GM18505 (cell line): ENCODE measurements at regions not wholly inside any gene's neighbourhood (a gene's known extent, or its start where the extent isn't known, plus 50 kb on each side); places are given as distances from the start of the nearest gene placed in this dataset.
"Not testable (repeated sequence)": the region's sequence is repeated elsewhere in the genome, so short reads cannot be mapped to it uniquely, and the experiment has no call there.

ENCODE experiments used
- ATAC-seq: cut with Tn5 transposase; IDR thresholded peaks from one replicate; pipeline ENCODE4 v1.9.1; 2021; ENCODE audit not compliant: unreplicated experiment
- POLR2A ChIP-seq: IDR thresholded peaks from 4 replicates; pipeline ENCODE4 v1.6.1; 2011; ENCODE audit warnings: borderline replicate concordance; ENCODE audit not compliant: insufficient read depth, insufficient read length; ENCODE audit errors: extremely low read depth

- TF ChIP-seq POLR2A: no peak
- no peak for ATAC-seq
Observed at GRCh38 chr9:6123416-6123815, 92.2 kb upstream of the IL33 start.

DNA sequence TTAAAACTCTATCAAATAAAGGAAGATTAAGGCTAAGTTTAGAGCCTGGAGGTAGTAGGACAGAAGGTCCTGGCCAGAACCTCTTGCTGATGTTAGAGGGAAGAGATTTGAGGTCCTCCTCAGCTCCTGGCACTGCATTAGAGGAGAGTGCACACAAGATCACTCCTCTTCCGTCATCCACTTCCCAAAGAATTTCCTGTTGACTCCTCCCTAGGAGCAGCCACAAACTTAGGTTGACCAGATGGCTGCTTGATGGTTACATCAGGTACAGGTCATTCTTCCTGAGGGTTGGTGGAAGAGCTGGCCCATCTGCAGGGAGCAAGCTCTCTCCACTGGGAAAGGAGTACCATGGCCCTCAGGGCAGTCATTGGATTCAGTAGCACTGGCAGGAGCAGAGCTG, 93.9 kb upstream of the IL33 start:
- no peak for TF ChIP-seq POLR2A
- ATAC-seq: no peak

DNA sequence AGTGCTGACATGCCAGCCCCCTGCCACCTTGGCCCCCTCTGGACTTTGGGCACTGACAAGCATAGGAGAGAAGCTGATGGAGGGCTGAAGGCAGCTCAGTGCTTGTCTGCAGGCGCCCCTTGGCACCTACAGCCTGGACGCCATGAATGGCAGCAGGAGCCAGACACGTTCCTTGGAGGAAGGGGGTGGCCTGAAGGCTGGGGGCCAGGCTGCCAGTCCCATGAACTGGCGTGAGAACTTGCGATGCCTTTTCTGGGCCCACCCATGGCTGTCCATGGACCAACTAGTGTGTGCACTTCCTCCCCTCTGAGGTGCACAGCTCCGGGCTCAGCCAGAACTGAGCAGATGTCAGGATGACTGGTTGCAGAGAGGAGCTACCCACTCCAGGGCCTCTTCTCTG, 99.0 kb upstream of the RANBP6 start:
- no peak for ATAC-seq
- no peak for TF ChIP-seq POLR2A

- no peak for ATAC-seq
Observed at GRCh38 chr9:6113819-6114218, 98.4 kb upstream of the RANBP6 start.

GRCh38 chr9:6113312-6113711, 97.9 kb upstream of the RANBP6 start:
- ATAC-seq: no peak
- TF ChIP-seq POLR2A: no peak

More at GRCh38 chr9:6113819-6114218, 98.4 kb upstream of the RANBP6 start:
- TF ChIP-seq POLR2A: no peak

- no peak for TF ChIP-seq POLR2A
- ATAC-seq: no peak
Observed at GRCh38 chr9:6109986-6110385, 94.6 kb upstream of the RANBP6 start.

- no peak for ATAC-seq
- TF ChIP-seq POLR2A: no peak
Observed at GRCh38 chr9:6109571-6109970, 94.1 kb upstream of the RANBP6 start.

GRCh38 chr9:6106711-6107339, 91.4 kb upstream of the RANBP6 start:
- TF ChIP-seq POLR2A: no peak
- ATAC-seq: no peak

GRCh38 chr9:6105738-6106137, 90.3 kb upstream of the RANBP6 start:
- ATAC-seq: no peak

DNA sequence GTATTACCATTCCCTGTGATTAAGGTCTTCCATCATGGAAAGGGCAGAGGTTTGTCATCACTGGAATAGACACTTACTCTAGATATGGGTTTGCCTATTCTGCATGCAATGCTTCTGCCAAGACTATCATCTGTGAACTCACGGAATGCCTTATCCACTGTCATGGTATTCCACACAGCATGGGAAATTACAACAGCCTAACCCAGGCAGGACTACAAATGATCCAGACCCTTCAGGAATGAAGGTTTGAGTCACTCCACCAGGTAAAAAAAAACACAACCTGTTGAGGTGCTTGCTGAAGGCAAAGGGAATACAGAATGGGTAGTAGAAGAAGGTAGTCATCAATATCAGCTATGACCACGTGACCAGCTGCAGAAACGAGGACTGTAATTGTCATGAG, 89.0 kb upstream of the RANBP6 start:
- ATAC-seq: not testable (repeated sequence)

More at GRCh38 chr9:6105738-6106137, 90.3 kb upstream of the RANBP6 start:
- TF ChIP-seq POLR2A: no peak

DNA sequence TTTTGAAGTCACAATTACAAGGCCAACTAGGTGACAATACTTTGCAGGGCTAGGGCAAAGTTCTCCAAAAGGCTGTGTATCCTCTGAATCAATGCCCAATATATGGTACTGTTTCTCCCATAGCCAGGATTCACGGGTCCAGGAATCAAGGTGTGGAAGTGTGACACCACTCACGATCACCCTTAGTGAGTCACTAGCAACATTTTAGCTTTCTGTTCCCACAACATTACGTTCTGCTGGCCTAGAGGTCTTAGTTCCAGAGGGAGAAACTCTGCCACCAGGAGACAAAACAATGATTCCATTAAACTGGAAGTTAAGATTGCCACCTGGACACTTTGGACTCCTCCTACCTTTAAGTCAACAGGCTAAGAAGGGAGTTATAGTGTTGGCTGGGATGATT, 88.5 kb upstream of the RANBP6 start:
- not testable (repeated sequence) for ATAC-seq

GRCh38 chr9:6102336-6102987, 87.0 kb upstream of the RANBP6 start:
- not testable (repeated sequence) for ATAC-seq

DNA sequence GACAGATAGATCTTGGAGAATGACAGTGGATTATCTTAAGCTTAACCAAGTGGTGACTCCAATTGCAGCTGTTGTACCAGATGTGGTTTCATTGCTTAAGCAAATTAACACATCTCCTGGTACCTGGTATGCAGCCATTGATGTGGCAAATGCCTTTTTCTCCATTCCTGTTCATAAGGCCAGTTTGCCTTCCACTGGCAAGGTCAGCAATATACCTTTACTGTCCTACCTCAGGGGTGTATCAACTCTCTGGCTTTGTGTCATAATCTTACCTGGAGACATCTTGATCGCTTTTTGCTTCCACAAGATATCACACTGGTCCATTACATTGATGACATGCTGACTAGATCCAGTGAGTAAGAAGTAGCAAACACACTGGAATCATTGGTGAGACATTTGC, 86.3 kb upstream of the RANBP6 start:
- ATAC-seq: not testable (repeated sequence)

DNA sequence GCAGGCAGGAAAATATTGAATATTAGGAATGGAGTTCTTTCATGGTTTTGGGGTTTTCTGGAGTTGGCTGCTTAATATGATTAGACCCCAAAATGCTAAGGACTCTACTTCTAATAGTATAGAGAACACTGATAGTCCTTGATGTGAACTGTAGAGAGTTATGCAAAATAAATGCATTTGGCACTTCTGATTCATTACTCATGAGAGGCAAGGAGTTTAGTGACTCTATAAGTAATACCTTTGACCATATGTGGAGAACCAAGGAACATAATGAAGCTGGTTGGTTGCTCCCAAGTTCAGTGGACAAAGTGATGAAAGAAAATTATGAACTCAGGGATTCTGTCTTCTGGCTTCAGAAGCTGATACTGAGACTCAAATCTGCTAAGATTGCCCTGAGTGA, 83.9 kb upstream of the RANBP6 start:
- ATAC-seq: not testable (repeated sequence)

DNA sequence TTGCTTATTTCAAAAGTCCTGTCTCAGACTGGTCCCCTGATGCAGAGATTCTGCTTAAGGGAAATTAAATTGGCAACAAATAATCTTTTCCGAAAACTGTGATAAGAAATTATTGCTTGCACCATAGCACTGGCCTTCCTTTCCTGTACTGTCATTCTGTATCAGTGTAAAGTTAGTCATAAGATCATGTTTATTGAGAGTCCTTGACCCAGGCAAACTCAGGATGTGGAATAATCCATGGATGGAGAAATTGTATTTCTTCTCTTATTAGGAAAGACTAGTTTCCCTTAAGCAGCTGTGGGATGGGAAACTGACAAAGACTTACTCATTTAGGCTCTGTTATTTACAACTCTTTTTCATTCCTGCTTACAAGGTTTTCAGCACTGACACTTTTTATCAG, 83.0 kb upstream of the RANBP6 start:
- no peak for TF ChIP-seq POLR2A
- ATAC-seq: no peak
